DND-41 (cell line): ENCODE measurements at regions not wholly inside any gene's neighbourhood (a gene's known extent, or its start where the extent isn't known, plus 50 kb on each side); places are given as distances from the start of the nearest gene placed in this dataset.

Source experiments
- EZH2 ChIP-seq: IDR thresholded peaks from 3 replicates; pipeline ENCODE4 v1.6.1; 2012; ENCODE audit warnings: borderline replicate concordance, low read depth, mild to moderate bottlenecking, moderate library complexity, low read length, inconsistent platforms; ENCODE audit not compliant: severe bottlenecking
- TF ChIP-seq, protein P1 (sequence below): IDR thresholded peaks from 2 replicates; pipeline ENCODE4 v1.5.1; 2012; ENCODE audit warnings: borderline replicate concordance, low read length, moderate library complexity, mild to moderate bottlenecking; ENCODE audit not compliant: poor library complexity, severe bottlenecking; ENCODE audit errors: extremely low read depth

DNA sequence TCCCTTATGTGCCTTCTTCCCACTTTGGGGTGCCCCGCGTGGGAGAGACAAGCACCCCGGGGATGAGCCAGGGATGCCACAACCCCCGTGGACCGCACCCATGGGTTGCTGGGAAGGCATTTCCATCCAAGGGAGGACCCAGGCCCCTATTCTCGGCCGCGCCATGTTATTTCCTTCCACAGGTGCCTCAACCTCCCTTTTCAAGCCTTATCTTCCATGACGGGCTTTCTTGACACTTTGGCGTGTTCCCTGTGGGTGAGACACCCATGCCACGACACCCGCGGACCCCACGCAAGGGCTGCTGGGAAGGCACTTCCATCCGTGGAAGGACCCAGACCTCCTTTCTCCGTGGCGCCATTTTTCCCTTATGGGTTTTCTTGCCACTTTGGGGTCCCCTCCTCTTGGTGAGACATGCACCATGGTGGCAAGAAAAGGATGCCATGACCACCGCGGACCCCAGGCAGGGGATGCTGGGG, 269.2 kb downstream of the ALG10 start:
- TF ChIP-seq, protein P1, sequence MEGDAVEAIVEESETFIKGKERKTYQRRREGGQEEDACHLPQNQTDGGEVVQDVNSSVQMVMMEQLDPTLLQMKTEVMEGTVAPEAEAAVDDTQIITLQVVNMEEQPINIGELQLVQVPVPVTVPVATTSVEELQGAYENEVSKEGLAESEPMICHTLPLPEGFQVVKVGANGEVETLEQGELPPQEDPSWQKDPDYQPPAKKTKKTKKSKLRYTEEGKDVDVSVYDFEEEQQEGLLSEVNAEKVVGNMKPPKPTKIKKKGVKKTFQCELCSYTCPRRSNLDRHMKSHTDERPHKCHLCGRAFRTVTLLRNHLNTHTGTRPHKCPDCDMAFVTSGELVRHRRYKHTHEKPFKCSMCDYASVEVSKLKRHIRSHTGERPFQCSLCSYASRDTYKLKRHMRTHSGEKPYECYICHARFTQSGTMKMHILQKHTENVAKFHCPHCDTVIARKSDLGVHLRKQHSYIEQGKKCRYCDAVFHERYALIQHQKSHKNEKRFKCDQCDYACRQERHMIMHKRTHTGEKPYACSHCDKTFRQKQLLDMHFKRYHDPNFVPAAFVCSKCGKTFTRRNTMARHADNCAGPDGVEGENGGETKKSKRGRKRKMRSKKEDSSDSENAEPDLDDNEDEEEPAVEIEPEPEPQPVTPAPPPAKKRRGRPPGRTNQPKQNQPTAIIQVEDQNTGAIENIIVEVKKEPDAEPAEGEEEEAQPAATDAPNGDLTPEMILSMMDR = no peak
- no peak for TF ChIP-seq EZH2
